RPMI8226 (cell line): ENCODE measurements at regions not wholly inside any gene's neighbourhood (a gene's known extent, or its start where the extent isn't known, plus 50 kb on each side); places are given as distances from the start of the nearest gene placed in this dataset.
"Not testable (repeated sequence)": the region's sequence is repeated elsewhere in the genome, so short reads cannot be mapped to it uniquely, and the experiment has no call there.

Experiments used
- DNase-seq: peaks from one replicate; pipeline ENCODE4 v3.0.0-alpha.2; 2015

DNA sequence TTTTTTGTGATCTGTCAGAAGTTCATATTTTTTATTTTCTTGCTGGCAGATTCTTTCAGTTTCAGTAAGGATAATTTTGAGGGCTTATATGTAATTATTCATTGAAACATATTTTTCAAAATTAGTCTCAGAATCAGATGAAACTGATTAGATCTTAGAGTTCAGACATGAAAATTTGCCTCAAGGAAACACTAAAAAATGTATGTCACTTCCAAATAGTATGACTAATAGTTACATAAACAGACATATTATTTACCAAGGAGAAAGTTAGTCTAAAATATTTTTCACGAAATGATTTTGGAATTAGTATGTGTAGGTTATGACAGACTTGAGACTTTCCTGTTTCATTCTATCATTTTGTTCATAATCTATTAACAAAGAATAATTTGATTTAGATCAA, 628.6 kb downstream of the CCDC85A start:
- no peak for DNase-seq

DNA sequence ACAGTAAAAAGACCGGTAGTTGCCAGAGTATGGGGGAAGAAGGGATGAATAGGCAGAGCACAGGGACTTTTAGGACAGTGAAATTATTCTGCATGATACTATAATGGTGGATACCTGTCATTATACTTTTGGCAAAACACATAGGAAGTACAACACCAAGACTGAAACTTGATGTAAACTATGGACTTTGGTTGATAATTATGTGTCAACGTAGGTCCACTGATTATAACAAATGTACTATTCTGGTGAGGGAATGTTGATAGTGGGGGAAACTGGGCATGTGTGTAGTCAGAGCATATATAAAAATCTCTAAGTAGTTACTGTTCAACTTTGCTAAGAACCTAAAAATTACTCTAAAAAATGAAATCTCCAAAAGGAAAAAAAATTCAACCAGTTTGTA, 629.7 kb downstream of the CCDC85A start:
- DNase-seq = no peak

DNA sequence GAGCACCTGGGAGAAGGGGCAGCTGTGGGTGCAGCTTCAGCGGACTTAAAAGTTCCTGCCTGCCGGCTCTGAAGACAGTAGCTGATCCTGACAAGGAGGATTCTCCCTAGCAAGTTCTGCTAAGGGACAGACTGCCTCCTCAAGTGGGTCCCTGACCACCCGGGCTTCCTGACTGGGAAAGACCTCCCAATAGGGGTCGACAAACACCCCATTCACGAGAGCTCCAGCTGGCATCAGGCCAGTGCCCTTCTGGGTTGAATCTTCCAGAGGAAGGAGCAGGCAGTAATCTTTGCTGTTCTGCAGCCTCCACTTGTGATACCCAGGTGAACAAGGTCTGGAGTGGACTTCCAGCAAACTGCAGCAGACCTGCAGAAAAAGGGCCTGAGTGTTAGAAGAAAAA, 632.9 kb downstream of the CCDC85A start:
- no peak for DNase-seq

DNA sequence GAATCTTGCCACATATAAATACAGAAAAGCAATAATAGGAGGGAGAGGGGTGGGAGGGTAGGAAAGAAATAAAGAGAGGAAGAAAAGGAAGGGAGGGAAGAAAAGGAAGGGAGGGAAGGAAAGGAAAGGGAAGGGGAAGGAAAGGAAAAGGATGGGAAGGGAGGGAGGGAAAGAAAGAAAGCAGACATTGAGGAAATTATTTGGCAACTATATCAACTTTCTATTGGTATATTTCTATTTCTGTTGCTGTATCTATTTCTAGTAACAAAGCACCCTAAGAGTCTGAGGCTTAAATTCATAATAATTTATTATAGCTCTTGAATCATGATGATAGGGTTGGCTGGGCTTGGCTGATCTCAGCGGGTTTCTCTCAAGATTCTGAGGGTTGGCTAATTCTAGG, 648.0 kb downstream of the CCDC85A start:
- DNase-seq = no peak

DNA sequence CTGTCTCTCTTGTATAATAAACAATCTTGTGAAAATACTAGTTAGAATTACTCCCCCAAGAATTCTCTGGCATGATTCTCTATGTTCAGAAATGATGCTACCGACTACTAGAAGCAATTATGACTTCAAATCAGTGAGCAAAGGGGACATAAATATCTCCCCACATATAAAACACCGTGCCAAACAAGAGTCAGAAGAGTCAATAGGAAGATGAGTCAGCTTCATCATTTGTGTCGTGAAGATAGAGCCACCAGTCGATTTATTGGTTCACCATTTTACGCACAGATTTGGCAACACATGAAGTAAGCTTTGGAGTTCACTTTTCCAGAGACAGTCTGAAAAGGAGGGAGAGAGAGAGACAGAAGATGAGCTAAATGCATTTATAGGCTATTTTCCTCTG, 650.9 kb downstream of the CCDC85A start:
- no peak for DNase-seq

DNA sequence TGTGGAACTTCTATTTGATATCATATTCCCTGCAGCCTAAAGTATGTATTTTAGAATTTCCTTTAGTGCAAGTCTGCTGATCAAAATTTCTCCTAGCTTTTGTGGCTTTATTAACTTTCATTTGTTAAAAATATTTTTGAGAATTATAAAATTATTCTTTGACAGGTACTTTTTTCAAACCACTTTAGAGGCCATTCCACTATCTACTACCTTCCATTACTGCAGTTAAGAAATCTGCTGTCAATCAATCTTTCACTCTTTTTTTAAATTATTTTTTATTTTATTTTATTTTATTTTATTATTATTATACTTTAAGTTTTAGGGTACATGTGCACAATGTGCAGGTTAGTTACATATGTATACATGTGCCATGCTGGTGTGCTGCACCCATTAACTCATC, 656.2 kb downstream of the CCDC85A start:
- DNase-seq = not testable (repeated sequence)

DNA sequence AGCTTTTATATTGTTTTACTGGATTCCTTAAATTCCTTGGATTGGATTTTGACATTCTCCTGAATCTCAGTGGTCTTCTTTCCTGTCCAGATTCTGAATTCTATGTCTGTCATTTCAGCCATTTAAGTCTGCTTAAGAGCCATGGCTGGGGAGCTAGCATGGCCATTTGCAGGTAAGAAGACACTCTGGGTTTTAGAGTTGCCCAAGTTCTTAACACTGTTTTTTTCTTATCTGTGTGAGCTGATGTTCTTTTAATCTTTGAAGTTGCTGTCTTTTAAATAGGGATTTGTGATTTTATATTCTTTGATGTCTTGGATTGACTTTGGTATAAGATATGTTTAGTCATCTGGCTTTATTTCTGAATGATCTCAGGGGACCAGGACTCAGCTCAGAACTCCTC, 677.2 kb downstream of the CCDC85A start:
- no peak for DNase-seq

DNA sequence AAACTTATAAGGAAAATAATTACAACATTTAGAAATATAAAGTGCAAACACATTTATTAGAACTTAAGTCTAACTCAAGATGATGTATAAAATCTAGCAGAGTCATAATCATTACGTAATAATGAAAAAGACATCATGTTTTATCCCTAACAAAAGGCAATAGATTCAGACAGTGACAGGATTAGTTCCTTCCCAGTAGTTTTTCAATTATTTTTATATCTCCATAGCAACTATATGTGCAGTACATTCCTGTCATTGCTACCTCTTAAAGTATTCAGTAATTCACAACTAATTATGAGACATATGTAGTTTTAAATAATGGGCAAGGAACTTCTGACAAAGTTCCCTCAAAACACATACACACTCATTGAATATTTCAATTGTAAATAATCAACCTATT, 687.9 kb downstream of the CCDC85A start:
- no peak for DNase-seq

DNA sequence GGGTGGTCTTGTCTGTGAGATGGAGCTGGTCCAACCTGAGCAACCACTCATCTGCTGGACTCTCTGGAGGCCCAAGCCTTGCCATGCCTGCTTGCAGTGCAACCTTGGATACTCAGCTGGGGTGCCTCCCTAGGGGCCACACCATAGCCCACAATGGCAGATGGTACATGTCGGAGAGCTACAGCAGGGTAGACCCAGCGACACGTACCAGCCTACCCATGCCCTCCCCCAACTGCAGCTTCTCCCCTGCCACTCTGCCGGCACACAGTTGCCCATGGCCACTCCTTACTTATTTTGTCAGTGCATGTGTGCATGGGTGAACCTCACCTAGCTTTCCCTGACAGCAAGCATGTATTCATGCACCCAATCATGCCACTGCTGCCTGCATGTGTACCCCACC, 690.9 kb downstream of the CCDC85A start:
- no peak for DNase-seq

DNA sequence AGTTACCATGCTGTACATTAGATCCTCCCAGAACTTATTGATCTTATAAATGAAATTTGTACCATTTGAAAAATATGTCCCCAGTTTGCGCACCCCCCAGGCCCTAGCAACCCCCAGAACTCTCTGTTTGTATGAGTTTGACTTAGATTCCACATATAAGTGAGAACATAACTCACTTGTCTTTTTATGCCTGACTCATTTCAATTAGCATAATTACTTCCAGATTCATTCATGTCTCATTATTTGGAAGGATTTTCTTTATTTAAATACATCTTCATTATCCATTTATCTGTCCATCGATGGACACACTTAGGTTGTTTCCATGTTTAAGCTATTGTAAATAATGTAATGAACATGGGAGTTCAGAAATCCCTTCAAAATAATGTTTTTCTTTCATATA, 705.9 kb downstream of the CCDC85A start:
- no peak for DNase-seq

DNA sequence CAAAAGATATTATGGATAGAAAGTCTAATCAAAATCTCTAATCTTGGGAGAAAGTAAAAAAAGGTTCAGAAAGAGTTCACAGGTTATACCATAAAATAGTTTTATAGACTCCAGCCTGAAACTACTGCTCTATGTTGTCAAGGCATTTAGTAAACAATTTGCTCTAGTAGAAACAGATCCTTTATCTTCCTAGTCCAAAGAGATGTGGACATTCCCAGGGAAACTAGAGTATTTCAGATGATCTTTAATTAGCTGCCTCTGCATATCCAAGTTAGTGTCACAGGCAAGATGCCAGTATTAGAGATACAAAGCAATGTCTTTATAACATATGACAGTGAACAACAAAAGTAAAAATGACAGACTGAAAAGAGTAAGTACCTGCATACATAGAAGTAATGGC, 708.6 kb downstream of the CCDC85A start:
- no peak for DNase-seq

DNA sequence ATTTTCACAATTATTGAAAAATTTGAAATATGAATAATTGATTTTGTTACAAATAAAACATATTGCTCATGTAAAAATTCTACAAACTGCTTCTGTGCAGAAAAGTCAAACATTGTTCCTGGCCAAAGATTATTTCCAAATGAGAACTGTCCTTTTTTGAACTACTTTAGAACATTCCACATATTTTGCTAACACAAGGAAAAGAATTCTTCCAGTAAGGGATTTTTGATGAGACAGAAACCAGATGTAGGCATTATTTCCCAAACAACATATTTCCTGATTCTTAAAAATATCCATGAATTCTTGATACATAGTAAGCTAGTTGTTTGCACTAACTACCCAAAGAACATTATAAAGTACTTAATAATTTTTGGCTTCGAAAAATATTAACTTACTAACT, 715.2 kb downstream of the CCDC85A start:
- no peak for DNase-seq

DNA sequence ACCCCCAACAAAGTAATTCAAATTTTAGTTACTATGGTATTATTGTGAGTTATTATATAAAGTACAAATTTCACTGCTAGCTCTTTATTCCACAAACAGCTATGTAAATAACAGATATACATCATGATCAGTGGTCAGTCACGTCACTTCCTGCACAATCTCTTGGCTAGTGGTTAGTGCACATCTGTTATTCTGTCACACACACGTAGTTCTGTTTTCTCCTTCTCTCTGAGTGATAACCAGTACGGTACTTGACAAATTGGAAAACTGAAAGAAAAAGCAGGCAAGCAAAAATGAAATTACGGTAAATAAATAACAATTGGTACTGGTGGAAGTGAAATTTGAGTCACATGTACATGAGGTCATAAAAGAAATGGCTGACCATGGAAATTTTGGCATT, 728.7 kb downstream of the CCDC85A start:
- no peak for DNase-seq

DNA sequence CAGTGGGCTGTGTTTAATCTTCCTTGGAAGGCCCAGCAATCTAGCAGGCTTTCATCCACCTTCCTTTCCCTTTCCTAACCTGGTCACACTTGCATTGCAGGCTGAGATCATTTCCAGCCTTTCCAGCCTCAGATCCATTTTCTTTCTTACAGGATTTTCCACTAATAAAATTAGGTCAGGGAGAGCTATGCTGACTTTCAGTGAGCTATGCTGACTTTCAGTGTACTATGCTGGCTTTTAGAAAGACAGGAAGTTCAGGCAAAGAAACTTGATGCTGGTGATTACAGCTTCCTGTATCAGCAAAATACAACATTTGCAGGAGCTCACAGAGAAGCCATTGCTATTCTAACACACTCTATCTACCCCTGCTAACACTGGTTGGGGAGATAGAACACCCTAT, 735.0 kb downstream of the CCDC85A start:
- no peak for DNase-seq

DNA sequence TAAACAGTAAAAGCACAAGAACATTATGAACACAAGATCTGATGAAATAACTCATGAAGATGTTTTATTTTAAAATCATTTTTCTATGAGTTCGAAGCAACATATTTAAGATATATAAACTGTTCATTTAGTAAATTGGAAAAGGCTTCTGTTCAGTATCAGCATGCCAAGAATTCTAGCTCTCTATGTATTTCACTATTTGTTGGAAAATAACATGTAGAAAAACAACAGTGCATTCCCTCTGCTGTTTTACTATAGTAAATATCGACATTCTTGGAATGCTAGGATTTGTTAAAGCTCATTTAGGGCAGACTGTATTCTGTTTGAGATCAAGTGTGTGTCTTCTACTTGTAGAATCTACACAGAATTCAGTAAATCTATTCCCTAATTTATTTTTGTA, 750.2 kb downstream of the CCDC85A start:
- DNase-seq = no peak

DNA sequence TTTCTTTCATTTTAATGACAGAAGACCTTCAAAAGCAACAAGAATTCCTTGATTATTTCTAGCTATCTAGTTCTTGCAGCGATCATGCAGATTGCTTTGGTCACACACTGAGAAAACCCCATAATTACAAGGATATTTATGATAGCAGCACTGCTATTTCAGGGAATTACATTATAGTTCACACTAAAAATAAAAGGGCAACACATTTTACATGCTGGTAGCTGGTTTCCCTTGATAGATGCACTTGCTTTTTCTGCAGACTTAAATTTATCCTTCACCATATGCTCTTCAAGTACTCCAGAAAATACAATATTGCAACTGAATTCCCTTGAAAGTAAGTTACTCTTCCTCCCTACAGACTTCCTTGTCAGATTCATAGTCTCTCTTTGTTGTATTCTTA, 751.1 kb downstream of the CCDC85A start:
- no peak for DNase-seq

DNA sequence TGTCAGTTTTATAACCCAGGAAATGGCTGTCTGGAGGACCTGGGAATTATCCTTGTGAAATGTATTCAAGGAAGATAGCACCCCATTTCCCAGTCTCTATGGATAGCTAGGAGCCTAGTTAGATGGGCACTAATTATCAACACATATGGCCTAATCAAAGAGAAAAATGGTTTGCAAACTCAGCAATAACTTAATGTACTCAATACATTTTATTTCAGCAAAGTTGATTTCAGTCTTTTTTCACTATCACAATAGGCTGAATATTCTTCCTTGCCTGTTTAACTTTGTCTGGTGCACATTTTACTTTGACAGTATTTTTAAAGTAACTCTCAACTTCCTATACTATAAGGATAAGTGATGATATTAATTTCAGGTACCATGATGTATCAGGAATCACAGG, 756.3 kb downstream of the CCDC85A start:
- DNase-seq = no peak

DNA sequence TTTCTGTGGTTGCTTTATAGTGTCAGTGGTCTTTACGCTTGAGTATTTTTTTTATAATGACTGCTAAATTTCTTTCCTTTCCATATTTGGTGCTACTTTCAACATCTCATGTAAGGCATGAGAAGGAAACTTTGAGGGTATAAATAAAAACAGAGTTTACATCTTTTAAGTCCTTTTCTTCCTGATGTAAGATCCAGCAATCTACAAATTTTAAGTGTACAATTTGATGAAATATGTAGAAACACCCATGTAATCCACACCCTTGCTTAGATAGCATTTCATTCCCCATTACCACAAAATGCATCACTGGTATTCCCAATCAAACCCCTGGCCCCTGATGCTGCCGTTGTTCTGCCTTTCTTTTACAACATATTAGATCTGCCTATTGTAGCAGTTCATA, 769.1 kb downstream of the CCDC85A start:
- no peak for DNase-seq

DNA sequence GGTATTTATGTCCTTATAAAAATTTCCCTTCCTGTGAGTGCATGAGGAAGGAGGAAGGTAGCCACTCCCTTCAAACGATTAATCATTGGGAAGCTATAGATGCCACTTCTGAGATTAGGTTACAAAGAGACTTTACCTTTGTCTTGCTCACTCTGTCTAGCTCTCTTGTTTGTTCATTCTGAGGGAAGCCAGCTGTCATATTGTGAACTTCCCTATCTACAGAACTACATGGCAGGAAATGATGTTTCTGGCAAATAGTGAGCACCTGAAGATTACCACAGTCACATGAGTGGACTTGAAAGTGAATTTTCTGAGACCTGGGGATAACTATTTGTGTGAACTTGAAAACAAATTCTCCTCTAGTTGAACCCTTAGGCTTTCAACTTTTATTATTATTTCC, 776.8 kb downstream of the CCDC85A start:
- DNase-seq = no peak

DNA sequence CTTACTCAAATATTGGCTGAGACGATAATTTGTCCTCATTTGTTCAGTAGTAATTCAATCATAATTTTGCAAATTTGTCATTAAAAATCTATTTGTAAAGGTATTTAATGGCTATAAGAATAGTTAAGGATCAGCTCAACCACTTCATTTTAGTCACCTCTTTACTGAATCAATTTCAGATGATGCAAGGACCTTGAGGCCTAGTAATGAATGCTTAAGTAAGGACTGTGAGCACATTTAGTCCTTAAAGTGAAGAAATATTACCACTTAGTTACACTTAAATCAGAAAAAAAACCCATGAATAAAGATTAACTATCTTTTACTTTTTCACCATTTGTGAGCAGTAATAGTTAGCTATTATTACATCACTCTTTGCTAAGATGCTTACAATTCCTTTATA, 778.9 kb downstream of the CCDC85A start:
- no peak for DNase-seq

DNA sequence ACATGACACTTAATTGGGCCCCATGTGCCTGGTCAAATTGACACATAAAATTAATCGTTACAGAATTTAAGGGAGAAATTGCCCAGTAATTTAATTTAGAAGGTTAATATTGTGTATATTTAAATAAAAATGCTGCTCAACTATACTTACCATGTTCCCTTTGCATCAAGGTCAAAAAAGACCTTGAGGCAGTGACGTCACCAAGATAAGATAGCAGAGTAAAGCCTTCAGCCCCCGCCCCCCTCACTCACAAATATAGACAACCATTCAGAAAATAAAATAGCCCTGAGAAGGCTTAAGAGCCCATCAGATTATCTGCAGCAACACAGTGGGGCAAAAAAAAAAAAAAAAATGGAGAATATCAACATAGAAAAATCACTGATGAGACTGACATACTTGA, 785.7 kb downstream of the CCDC85A start:
- no peak for DNase-seq

DNA sequence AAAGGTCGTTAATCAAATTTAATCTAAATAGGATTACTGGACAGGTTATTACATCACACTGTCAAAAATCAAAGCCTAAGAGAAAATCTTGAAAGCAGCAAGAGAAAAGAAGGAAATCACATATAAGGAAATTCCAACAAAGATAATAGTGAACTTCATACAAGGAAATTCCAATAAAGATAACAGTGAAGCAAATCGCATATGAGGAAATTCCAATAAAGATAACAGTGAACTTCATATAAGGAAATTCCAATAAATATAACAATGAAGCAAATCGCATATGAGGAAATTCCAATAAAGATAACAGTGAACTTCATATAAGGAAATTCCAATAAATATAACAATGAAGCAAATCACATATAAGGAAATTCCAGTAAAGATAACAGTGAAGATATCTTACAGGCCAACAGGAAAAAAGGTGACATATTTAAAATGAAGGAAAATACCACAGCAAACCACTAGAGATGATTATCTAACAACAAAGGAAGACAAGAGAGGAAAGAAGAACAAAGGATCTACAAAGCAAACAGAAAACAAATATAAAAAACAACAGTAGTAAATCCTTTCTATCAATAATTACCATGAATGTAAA, 787.7 kb downstream of the CCDC85A start:
- DNase-seq = no peak

DNA sequence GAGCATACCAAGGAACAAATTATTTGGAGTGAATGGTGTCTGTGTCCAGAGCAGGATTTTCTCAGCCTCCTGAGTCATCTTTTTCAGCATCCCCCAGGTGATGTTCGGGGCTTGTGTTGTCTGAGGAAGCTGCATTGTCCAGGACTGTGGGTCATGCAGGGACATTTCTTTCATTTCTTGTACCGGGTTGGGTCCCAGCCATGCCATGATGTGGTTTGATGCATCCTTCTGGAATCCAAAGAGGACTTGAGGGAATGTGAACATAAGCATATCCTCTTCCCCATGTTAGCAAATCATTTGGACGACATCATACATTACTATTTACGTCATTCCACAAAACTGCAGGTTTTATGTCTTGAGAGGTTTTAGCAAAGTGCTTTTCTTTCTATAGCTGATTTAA, 797.8 kb downstream of the CCDC85A start:
- no peak for DNase-seq

DNA sequence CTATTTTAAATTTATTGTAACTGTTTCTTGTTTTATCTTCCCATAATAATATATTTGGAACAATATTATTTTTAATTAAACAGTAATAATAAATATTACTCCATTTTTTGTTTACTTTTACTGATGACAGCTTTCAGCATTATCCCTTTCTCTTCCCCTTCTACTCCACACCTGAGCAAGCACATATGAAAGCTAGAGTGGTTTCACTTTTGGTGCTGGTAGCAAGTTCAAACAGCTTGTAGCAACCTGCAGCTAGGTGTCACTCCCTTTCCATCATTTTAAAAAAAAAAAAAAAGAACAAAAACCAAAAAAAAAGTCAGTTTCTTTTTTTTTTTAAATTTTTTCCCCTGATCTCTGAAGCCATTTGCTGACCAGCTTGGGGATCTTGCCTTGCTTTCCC, 801.8 kb downstream of the CCDC85A start:
- DNase-seq = peak; percentile 33

DNA sequence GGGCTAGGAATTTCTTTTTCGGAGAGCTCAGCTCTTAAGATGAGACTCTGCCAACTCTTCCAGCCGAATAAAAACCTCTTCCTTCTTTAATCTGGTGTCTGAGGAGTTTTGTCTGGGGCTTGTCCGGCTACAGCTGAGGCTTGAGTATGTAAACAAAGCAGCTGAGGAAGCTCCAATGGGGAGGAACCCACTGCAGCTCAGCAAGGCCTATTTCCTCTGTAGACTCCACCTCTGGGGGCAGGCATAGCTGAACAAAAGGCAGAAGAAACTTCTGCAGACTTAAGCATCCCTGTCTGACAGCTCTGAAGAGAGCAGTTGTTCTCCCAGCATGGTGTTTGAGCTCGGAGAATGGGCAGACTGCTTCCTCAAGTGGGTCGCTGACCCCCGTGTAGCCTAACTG, 838.7 kb downstream of the CCDC85A start:
- no peak for DNase-seq
